Loucy (cell line): ENCODE measurements at regions not wholly inside any gene's neighbourhood (a gene's known extent, or its start where the extent isn't known, plus 50 kb on each side); places are given as distances from the start of the nearest gene placed in this dataset.

Source experiments
- H2AFZ ChIP-seq: fragments of 200-600 bp; sonication (generic); 2 replicates; pipeline ENCODE4 v1.6.0; 2016; ENCODE audit warnings: antibody characterized with exemption, mild to moderate bottlenecking, low read length, moderate library complexity
- H3F3A ChIP-seq: fragments of 200-600 bp; 2 replicates; pipeline ENCODE4 v1.6.0; 2016; ENCODE audit warnings: antibody characterized with exemption, low read depth, mild to moderate bottlenecking
- H3K27me3 ChIP-seq: fragments of 200-600 bp; sonication (generic); 2 replicates; pipeline ENCODE4 v1.6.1; 2014; ENCODE audit warnings: low read length, mild to moderate bottlenecking; ENCODE audit not compliant: insufficient read depth, poor library complexity, severe bottlenecking
- H3K36me3 ChIP-seq: fragments of 200-600 bp; sonication (generic); 2 replicates; pipeline ENCODE4 v1.6.1; 2016; ENCODE audit warnings: low read length; ENCODE audit not compliant: insufficient read depth
- H3K4me1 ChIP-seq: fragments of 200-600 bp; sonication (generic); 2 replicates; pipeline ENCODE4 v1.5.1; 2014; ENCODE audit warnings: low read length, mild to moderate bottlenecking; ENCODE audit not compliant: insufficient read depth, poor library complexity, severe bottlenecking
- H3K4me2 ChIP-seq: fragments of 200-600 bp; sonication (generic); 2 replicates; pipeline ENCODE4 v1.6.0; 2014; ENCODE audit warnings: antibody characterized with exemption, low read length, low read depth, mild to moderate bottlenecking; ENCODE audit not compliant: poor library complexity, severe bottlenecking
- H3K4me3 ChIP-seq: fragments of 200-600 bp; sonication (generic); 2 replicates; pipeline ENCODE4 v1.5.1; 2014; ENCODE audit warnings: low read length, mild to moderate bottlenecking, mixed read lengths; ENCODE audit not compliant: poor library complexity, severe bottlenecking
- H3K79me2 ChIP-seq: fragments of 200-600 bp; sonication (generic); 2 replicates; pipeline ENCODE4 v1.6.1; 2014; ENCODE audit warnings: low read length; ENCODE audit not compliant: insufficient read depth
- H3K9ac ChIP-seq: fragments of 200-600 bp; sonication (generic); 2 replicates; pipeline ENCODE4 v1.6.0; 2014; ENCODE audit warnings: mild to moderate bottlenecking, low read depth, low read length, moderate library complexity; ENCODE audit not compliant: poor library complexity, severe bottlenecking
- H3K9me2 ChIP-seq: fragments of 200-600 bp; sonication (generic); replicated peaks from 2 replicates; pipeline ENCODE4 v1.6.1; 2016; ENCODE audit warnings: low read depth, low read length, mixed read lengths
- H3K9me3 ChIP-seq: fragments of 200-600 bp; sonication (generic); 2 replicates; pipeline ENCODE4 v1.6.1; 2014; ENCODE audit warnings: mild to moderate bottlenecking, antibody characterized with exemption, low read length, low read depth; ENCODE audit not compliant: insufficient read depth
- H4K20me1 ChIP-seq: fragments of 200-600 bp; sonication (generic); 2 replicates; pipeline ENCODE4 v1.6.0; 2014; ENCODE audit warnings: antibody characterized with exemption, low read length, mild to moderate bottlenecking; ENCODE audit not compliant: insufficient read depth, poor library complexity, severe bottlenecking
- EZH2phosphoT487 ChIP-seq: fragments of 200-600 bp; IDR thresholded peaks from 2 replicates; pipeline ENCODE4 v1.6.1; 2018; ENCODE audit warnings: antibody characterized with exemption, mild to moderate bottlenecking, moderate library complexity, borderline replicate concordance
- TF ChIP-seq, protein P1 (sequence below): fragments of 200-600 bp; sonication (generic); conservative IDR thresholded peaks from 2 replicates; pipeline ENCODE4 v1.5.1; 2014; ENCODE audit warnings: mild to moderate bottlenecking, antibody characterized with exemption, low read length

GRCh38 chr6:104558746-104559145 lies 301.0 kb downstream of the HACE1 start:
- no peak overlapping the region for H3K9ac ChIP-seq
- no peak overlapping the region for H3K4me2 ChIP-seq
- H3K27me3 ChIP-seq: no peaks in the 10 kb centered on the region
- no peaks in the 10 kb centered on the region for H3K4me1 ChIP-seq
- H2AFZ ChIP-seq: no peak overlapping the region
- no peaks in the 10 kb centered on the region for H4K20me1 ChIP-seq
- H3K79me2 ChIP-seq: no peaks in the 10 kb centered on the region
- no peaks in the 10 kb centered on the region for H3K9me2 ChIP-seq
- TF ChIP-seq, protein P1, sequence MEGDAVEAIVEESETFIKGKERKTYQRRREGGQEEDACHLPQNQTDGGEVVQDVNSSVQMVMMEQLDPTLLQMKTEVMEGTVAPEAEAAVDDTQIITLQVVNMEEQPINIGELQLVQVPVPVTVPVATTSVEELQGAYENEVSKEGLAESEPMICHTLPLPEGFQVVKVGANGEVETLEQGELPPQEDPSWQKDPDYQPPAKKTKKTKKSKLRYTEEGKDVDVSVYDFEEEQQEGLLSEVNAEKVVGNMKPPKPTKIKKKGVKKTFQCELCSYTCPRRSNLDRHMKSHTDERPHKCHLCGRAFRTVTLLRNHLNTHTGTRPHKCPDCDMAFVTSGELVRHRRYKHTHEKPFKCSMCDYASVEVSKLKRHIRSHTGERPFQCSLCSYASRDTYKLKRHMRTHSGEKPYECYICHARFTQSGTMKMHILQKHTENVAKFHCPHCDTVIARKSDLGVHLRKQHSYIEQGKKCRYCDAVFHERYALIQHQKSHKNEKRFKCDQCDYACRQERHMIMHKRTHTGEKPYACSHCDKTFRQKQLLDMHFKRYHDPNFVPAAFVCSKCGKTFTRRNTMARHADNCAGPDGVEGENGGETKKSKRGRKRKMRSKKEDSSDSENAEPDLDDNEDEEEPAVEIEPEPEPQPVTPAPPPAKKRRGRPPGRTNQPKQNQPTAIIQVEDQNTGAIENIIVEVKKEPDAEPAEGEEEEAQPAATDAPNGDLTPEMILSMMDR: no peak
- no peak for TF ChIP-seq EZH2phosphoT487
- no peaks in the 10 kb centered on the region for H3F3A ChIP-seq
- no peak overlapping the region for H3K4me3 ChIP-seq
- no peaks in the 10 kb centered on the region for H3K9me3 ChIP-seq
- H3K36me3 ChIP-seq: no peaks in the 10 kb centered on the region

GRCh38 chr6:104548297-104548696 lies 311.4 kb downstream of the HACE1 start:
- TF ChIP-seq, protein P1: no peak
- TF ChIP-seq EZH2phosphoT487: no peak
- no peaks in the 10 kb centered on the region for H3F3A ChIP-seq
- H3K9me3 ChIP-seq: no peaks in the 10 kb centered on the region
- no peak overlapping the region for H3K9ac ChIP-seq
- H3K4me2 ChIP-seq: no peak overlapping the region
- no peak overlapping the region for H3K4me3 ChIP-seq
- H3K79me2 ChIP-seq: no peaks in the 10 kb centered on the region
- H3K9me2 ChIP-seq: no peaks in the 10 kb centered on the region
- H3K27me3 ChIP-seq: no peaks in the 10 kb centered on the region
- H3K4me1 ChIP-seq: no peaks in the 10 kb centered on the region
- H4K20me1 ChIP-seq: no peaks in the 10 kb centered on the region
- no peak overlapping the region for H2AFZ ChIP-seq
- no peaks in the 10 kb centered on the region for H3K36me3 ChIP-seq

- H3K9me2 ChIP-seq: no peaks in the 10 kb centered on the region
- no peaks in the 10 kb centered on the region for H3K36me3 ChIP-seq
- no peak overlapping the region for H2AFZ ChIP-seq
- H3K4me3 ChIP-seq: no peak overlapping the region
- no peaks in the 10 kb centered on the region for H3K27me3 ChIP-seq
- no peaks in the 10 kb centered on the region for H4K20me1 ChIP-seq
- no peak for TF ChIP-seq EZH2phosphoT487
- TF ChIP-seq, protein P1: no peak
- H3K9ac ChIP-seq: no peak overlapping the region
- H3K4me2 ChIP-seq: no peak overlapping the region
- H3F3A ChIP-seq: no peaks in the 10 kb centered on the region
- no peaks in the 10 kb centered on the region for H3K9me3 ChIP-seq
- H3K4me1 ChIP-seq: no peaks in the 10 kb centered on the region
- no peaks in the 10 kb centered on the region for H3K79me2 ChIP-seq
Observed at GRCh38 chr6:104541411-104541810, 318.3 kb downstream of the HACE1 start.
